ENCODE measurements at regions not wholly inside any gene's neighbourhood (a gene's known extent, or its start where the extent isn't known, plus 50 kb on each side); places are given as distances from the start of the nearest gene placed in this dataset.

DNA sequence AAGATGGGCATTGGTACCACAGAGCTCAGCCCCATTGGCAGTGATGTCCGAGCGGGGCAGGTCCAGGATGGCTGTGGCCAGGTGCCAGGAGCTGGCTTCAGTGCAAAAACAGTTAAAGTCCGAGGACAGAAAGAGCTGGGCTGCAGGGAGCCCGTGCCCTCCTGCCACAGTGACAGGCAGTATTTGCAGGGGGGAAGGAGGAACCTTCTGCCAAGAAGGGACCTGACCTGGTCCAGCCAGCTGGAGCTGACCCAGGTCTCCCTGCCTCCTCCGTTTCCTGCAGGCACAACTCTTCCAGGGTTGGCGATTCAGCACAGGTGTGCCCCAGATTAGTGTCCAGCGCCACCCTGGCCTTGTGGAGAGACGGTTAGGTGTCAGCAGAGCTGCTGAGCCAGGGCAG, 199.0 kb downstream of the ENGASE start:
- DNase-seq, result no peak

DNA sequence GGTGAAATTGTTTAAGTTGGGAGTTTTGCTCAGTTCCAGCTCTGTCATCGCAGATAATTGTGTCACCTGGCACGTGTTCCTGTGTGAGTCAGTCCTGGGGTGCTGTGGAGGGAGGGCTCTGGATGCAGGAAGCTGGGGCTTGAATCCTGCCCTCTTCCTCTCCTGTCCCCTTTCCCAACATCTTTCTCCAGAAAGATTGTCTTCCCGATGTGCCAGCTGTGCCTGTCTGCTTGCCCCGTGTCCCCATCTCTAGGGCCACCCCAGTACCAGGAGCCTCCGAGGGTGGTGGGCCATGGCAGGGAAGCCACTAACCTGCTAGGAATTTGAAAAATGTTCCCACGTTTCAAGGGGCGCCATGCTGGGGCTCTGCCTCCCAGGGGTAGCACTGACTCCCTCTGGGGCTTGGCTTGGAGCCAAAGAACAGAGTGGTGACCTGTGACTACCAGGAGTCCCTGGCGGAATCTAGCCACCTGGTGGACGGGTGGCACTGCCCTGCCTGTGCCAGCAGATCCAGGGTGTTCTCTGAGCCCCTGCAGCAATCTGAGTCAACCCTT, 198.1 kb downstream of the ENGASE start:
- no peak for DNase-seq

DNA sequence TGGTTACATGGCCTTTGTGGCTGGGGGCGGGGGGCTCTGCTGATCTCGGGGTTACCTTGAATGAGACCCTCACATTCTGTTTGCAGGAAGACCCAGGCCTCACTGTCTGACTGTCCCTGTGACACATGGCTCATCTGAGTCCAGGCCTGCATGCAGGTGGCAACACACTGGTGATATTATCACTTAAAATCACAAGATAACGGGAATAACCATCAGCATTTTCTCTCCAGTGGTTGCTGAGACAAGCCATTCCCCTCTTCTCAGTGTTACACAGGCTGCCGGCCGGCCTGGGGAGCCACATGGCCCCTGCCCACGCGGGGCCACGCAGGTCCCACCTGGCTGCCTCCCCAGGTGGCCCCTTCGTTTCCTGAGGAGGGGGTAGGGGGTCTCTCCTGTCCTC, 197.6 kb downstream of the ENGASE start:
- no peak for DNase-seq

DNA sequence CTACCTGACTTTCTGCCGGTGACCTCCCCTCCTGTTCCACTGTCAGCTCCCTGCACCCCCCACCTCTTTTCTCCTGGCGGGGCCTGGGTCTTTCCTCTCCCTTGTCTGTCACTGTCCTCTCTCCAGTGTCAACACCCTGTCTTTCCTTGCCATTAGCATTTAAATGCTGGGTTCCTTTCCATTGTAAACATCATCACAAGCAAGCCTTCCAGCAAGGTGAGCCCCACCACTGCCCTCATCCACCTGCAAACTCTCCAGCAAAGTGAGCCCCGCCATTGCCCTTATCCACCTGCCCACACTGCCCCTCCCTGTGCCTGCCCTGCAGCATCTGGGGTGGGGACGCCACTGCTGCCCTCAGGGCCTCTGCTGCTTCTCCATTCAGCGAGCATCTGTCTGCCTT, 195.0 kb downstream of the ENGASE start:
- DNase-seq, result no peak

DNA sequence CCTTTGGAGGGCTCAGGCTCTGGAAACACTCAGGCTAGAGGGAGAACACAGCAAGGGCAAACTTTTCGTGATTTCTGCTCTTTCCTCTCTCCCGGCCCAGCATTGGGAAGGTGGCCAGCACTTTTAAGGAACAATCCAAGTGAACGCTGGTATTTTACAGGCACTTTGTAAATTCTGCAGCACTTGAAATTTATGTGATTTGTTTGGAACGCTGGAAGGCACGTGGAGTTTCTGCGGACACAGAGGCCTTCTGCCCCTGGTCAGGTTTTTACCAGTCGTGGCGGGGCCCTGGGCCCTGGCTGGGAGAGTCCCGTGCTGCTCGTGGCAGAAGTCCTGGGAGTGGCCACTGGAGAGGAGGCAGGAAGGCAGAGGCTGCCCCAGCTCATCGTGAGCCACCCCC, 188.6 kb downstream of the ENGASE start:
- no peak for DNase-seq

DNA sequence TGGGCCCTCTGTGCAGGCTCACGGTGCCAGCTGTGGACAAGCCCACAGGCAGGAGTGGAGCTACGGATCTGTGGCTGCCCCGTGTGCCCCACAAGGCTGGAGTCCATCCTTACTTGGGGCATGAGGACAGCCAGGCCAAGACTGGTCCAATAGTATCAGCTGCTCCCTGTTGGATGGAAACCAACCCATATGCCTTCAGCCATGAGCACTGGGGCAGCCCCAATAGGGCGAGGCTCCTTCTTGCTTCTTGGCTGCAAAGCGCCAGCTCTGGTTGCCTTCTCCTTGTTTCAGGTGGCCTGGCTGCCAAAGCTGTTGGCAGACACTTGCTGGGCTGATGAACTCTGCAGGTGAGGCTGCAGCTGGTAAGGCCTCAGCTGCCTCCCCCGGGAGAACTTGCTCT, 188.0 kb downstream of the ENGASE start:
- no peak for DNase-seq

DNA sequence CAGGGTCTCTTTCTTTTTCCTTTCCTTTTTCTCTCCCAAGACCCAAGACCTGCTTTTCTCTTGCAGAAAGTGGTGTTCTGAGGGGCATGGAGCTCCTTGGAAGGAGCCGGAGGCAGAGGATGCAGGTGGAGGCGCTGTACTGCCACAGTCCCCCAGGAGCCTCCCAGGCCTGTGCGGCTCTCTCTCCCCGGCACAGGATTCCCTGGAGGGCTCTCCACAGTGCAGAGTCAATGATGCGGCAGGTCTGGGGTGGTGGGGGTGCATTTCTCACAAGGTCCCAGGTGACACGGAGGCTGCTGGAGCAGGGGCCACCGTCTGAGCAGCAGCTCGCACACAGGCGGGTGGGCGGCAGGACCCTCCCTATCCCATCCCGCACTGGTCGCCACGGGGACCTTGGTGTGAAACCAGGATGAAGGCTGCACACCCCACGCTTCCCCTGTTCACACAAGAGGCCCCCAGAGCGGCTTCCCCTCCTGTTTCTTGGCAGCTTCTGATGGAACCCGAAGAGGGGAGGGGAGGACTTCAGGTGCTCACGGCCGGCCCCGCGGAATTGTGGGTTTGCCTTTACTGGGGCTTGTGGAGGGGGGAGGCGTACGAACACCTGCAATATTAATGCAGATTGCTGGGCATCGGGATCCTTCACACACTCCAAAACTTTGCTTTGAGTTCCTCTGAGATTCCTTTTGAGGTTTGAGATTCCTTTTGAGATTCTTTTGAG, 186.9 kb downstream of the ENGASE start:
- no peak for DNase-seq

DNA sequence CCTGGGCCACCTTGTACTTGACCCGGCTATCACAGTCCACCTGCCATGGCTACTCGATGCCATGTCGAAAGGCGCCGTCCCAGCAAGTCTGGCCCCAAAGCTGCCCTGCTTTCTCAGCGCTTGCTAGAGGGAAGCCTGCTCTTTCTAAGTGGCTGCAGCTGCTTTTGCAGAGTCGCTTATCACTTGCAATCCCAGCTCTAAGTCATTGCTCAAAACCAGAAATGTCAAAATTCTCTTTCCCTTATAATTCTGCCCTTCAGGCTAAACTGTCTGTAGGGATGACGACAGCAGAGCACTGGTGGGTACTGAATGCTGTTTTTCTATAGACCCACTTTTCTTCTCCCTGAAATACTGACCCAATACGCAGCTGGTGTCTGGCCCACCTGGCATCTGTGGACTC, 184.2 kb downstream of the ENGASE start:
- no peak for DNase-seq

DNA sequence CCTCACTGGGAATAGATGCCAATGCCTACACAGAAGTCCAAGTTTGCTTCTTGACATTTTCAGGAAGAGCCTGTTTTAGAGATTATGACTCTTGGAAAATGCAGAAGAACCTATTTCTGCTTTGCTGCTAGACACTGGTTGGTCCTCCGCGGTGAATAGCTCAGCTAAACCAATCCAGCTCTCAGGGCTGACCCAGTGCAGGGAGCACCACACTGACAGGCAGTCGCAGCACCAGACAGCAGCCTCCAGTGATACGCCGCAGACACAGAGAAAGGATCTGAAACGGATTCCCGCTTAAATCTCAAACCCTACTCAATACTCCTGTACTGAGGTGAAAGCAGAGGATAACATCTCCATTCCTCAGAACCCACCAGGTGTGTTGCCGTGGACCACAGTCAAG, 183.4 kb downstream of the ENGASE start:
- DNase-seq, result peak; percentile 38

DNA sequence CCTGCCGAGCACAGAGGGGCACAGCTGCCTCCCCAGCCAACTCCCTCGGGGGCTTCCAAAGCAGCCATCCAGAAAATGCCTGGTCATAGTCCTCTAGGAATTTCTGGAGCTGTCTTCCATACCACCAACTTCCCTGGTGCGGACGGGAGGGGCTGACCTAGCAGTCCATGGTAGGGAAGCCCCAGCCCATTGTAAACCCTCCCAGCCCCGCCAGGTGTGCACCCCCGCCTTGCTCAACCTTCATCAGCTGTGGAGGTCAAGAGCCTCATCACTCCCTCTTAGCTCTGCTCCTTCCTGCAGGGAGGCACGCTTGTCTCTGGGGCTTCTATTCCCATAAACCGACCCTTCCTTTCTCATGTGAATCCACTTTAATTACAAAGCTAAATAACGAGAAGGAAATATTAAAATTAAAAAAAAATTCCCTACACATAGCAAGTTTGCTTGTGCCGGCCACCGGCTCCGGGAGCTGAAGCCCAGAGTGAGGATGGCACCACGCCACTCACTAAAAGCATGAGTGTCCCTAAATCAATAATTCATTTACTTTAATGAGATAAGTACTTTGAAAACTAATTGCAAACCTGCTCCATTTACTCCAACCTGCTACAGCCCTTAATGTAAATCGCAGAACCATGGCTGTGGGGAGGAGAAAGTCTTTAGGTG, 181.4 kb downstream of the ENGASE start:
- no peak for DNase-seq

DNA sequence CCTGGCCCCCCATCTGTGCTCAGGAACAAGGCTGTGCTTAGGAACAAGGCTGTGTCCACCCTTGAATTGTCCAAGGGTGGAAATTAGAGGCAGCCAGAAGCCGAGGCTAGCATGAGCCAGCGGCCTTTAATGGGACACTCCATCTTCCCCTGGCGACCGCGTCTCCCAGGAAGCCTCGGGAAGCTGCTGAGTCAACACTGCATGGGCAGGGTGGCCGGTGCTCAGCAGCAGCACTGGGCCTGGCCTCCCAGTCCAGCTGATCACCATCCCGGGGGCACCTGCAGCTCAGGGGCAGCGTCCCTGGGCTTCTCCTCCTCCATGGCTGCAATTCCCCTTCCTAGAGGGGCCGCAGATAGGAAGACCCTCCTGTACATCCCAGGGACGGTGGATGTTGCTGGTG, 180.8 kb downstream of the ENGASE start:
- no peak for DNase-seq

DNA sequence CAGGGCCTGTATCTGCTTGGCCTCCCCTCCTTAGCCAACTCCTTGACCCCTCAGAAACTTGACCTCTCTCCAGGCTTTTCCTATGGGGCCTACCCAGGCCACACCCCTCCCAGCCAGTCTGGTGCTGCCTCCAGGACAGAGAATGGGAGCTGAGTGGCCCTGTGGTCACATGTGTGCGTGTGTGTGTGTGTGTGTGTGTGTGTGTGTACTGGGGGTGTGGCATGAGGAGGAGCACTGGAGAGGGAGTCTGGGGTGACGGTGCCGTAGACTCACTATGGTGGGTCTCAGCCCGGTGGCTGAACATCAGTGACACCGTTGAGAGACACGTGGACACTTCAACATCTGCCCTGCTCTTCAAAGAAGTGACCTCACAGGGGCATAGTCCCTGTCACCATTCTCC, 180.4 kb downstream of the ENGASE start:
- no peak for DNase-seq

DNA sequence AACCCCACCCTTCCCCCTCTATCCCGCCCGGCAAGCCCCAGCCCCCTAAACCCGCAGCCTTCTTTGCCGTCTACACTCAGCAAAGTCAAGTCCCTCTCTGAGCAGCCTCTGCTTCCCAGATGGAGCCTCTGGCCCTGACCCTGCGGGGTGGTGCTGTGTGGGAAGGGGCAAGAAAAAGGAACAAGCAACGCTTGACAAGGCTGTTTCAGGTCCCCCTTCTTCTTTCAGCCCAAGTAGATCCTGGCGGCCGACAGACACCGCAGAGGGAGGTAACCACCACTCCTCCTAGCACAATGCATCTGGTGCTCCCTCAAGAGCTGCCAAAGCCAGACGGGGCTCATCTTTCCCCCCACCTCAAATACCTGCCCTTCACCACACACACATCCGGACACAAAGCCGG, 178.3 kb downstream of the ENGASE start:
- no peak for DNase-seq

DNA sequence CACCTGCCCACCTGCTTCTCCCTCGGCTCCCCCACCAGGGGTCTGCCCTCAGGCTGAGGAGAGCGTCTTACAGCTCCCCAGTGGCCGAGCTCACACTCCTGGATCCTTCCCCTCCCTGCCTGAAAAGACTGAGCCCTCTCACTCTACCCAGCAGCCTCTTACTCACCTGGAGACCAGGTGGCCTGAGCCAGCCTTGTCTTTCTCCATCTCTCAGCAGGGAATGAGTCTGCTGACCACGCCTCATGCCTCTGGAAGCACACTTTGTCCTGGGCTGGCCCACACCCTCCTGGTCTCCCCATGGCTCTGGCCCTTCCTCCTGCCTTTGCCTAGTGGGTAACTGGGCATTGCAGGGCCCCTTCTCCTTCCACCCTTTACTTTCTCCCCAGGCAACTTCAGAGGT, 177.2 kb downstream of the ENGASE start:
- DNase-seq, result no peak

DNA sequence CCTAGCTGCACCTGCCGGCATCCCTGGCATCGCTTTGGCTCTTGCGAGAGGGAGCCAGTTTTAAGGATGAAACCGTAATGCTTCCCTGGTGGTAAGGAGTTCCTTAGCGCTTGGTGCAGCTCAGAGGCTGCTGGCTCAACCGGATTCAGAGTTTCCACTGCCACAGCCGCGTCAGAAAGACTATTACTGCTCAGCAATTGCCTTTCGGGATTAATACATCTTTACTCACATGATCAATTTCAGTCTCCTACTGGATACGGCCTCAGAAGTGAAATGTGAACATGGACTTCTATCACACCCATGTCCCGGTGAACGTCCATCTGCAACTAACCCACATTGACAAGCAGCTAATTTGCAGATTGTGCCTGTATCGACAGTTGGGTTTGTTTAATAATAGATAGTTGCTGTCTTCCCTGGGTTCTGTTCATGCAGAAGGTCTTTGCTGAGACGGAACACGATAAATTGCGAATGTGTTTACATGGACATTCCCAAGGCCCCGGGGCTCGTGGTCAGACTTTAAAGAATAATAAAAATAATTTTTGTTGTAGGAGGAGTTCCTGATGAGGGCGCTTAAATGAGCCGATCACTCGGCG, 175.4 kb downstream of the ENGASE start:
- DNase-seq, result no peak

DNA sequence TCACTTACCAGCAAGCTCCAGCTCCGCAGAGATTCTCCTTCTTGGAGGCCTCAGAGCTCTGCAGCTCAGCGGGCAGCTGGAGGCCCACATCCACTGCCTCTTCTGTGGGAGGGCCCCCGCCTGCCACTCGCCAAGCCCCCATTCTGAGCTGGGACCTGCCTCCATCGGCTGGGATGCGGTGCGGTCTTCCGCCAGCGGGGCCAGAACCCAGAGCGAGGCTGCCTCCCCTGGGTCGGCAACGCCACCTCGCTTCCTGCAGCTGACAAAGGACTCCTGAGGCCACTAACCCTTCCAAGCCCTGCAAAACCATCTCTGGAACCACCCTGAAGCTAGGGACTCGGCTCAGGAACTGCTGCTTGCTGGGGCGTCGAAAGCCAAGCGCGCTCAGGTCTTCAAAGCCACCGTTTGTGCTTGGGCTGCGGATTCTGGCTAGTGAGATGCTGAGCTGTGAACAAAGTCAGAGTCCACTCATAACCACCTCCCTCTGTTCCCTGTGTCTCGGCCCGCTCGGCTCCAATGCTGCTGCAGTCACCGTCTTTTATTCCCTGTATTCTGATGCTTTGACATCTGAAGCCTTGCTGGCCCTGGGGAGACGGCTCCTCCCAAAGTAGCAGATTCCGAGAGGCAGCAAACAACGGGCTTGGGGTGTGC, 174.3 kb downstream of the ENGASE start:
- no peak for DNase-seq

DNA sequence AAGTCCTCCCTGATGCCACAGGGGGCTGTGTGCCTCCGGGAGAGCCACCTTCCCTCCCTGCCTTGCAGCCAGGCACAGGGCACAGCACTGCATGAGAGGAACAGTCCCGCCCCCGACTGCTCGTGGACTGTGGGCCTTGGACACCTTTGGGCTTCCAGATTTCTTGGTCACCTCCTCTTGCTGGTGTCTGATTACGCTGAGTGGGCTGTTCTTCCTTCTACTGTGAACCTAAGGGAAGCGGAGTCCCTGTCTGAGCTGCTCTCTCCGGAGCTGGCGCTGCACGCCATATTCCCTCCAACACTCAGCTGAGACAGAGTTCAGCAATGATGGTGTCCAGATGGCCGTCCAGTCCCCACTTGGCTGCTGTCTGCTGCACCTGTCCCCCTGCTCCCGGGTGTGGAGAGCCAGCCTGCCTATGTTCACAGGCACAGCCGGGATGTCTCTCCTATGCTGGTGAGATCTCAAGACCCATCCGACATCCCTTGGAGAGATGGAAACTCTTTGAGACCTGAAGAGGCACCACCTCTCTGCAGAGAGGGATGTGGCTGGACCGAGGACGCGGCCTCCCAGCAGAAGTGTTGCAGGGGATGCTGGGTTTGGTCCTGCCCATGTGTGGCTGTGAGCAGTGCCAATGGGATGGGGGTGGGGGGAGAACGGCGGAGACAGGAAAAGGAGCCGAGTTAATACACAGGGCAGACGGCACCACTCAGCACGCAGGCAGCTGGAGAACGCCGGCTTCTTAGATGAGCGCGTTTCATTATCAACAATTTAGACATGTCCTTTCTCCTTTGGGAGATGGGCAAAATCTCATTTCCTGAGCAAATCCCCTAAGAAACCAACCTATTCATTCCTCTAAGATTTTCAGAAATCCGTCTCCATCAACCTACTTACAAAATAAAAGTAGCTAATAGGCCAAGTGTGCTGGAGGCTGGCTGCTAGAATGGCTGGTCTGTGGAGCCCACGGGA, 171.9 kb downstream of the ENGASE start:
- no peak for DNase-seq

DNA sequence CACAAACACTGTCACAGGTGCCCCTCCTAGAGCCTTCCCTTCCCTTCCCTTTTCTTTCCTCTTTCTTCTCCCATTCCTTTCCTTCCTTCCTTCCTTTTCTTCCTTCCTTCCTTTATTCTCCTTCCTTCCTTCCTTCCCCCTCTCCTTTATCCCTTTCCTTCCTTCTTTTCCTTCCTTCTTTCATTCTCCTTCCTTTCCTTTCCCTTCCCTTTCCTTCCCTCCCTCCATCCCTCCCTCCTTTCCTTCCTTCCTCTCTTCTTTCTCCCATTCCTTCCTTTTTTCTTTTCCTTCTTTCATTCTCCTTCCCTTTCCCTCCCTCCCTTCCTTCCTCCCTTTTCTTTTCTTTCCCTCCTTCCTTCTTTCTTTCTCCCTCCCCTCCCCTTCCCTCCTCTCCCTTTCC, 170.0 kb downstream of the ENGASE start:
- no peak for DNase-seq

DNA sequence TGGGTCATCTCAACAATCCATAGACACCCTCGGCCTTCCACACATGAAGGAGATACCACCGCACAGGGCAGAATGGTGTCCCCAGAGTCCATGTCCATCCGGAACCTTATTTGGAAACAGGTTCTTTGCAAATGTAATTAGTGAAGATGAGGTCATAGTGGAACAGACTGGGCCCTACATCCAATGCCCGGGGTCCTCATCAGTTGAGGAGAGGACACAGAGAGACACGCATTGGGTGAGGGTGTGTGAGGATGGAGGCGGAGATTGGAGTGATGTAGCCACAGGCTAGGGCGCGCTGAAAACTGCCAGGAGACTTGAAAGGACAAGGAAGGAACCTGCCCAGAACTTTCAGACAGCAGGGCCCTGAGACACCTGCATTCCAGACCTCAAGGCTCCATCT, 169.4 kb downstream of the ENGASE start:
- DNase-seq, result no peak

DNA sequence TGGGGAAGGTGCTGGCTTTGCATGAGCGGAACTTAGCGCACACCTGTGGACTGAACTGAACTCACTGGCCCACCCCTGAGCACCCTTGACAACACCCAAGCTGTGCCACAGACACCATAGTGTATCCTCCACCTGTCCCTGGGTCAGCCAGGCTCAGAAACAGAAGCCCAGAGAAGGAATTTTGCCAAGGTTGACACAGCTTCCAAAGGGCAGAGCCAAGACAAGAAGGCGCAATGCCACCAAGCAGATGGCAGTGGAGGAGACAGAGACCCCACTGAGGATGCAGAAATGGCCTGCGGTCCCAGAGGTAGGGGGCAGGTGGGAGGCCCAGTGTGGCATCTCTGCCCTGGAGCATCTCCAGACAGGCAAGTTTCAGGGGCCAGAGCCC, 169.0 kb downstream of the ENGASE start:
- no peak for DNase-seq

DNA sequence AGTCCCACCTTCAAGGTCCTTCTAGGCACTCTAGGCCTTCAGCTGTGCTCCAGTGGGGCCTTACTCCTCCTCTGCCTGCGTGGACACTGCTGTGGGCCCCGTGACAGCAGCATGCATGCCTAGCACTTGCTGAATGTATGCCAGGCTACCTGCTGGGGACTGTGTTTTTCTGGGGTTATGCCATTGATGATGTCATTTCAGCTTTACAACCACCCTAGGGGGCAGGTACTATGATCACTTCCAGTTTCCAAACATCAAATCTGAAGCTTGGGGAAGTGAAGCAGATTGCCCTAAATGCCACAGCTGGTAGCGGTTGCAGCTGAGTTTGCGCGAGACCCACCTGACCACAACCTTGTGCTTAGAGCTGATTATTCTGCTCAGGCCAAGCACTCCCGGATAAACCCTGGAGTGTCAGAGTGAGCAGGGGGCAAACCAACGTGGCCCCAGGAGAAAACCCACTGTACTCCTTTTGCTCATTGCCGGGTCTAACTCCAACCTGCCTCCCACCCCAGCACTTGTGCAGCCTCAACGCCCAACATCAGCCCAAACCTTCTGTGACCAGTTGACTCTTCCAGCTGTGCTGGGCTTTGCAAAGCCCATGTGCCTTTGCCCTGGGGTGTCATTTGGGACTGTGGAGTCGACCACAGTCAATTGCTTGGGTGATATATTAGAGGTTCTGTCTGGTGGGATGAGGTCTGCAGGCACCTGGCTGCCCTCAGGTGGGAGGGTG, 168.4 kb downstream of the ENGASE start:
- no peak for DNase-seq

DNA sequence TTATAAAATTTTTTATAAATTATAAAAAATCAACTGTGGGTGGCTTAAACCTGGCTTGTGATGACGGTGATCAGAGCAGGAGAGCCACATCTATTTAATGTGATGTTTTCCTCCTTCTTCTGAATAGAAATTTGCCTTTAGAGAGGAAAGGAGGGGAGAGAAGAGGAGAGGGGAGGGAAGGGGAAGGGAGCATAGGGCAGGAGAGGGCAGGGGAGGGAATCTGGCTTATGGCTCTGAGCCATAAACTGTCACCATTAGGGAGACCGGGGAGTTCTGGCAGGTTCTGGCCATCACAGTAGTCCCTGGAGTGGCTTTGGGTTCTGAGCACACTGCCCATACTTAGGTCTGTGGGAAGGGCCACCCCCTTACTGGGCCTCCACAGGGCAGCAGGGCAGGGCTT, 167.8 kb downstream of the ENGASE start:
- no peak for DNase-seq
